Kidney (tissue), 13 donors: ENCODE measurements at regions not wholly inside any gene's neighbourhood (a gene's known extent, or its start where the extent isn't known, plus 50 kb on each side); places are given as distances from the start of the nearest gene placed in this dataset.

ENCODE experiments used
- DNase-seq, 5 donors: peaks; one replicate each; pipeline ENCODE4 v3.0.0-alpha.2; 2013 to 2020
- FAIRE-seq: peaks from 2 replicates; lab custom pipeline; 2012; peaks lifted over from hg19 to GRCh38; lab: Jason Lieb, UNC
- H3K27ac ChIP-seq, 2 donors: one replicate each; pipeline ENCODE4 v1.7.0; 2013; ENCODE audit warnings: low read depth in 2 of 2, low read length in 2 of 2, inconsistent platforms in 1 of 2
- H3K27me3 ChIP-seq: one replicate; pipeline ENCODE4 v1.7.1; 2013; ENCODE audit warnings: low read length, inconsistent platforms; ENCODE audit not compliant: control insufficient read depth, insufficient read depth
- H3K36me3 ChIP-seq, 3 donors: one replicate each; pipeline versions ENCODE4 v1.7.0 to v1.7.1; 2013; ENCODE audit warnings: low read length in 3 of 3, control low read depth in 1 of 3, inconsistent platforms in 1 of 3; ENCODE audit not compliant: insufficient read depth in 3 of 3, control insufficient read depth in 2 of 3
- H3K4me1 ChIP-seq, 3 donors: one replicate each; pipeline versions ENCODE4 v1.7.0 to v1.7.1; 2013; ENCODE audit warnings: low read length in 3 of 3, inconsistent platforms in 1 of 3, low read depth in 1 of 3; ENCODE audit not compliant: control insufficient read depth in 2 of 3, insufficient read depth in 2 of 3
- H3K4me3 ChIP-seq, 3 donors: one replicate each; pipeline versions ENCODE4 v1.7.0 to v1.8.1; 2013; ENCODE audit warnings: low read length in 3 of 3, control low read depth in 1 of 3, inconsistent platforms in 1 of 3
- H3K9ac ChIP-seq, 3 donors: one replicate each; pipeline versions ENCODE4 v1.7.0 to v1.7.1; 2013; ENCODE audit warnings: low read length in 3 of 3, control low read depth in 1 of 3, inconsistent platforms in 1 of 3
- H3K9me3 ChIP-seq, 3 donors: one replicate each; pipeline versions ENCODE4 v1.7.0 to v1.7.1; 2013; ENCODE audit warnings: low read length in 3 of 3, control low read depth in 1 of 3, inconsistent platforms in 1 of 3; ENCODE audit not compliant: control insufficient read depth in 2 of 3, insufficient read depth in 1 of 3
- CTCF ChIP-seq: IDR thresholded peaks from 3 replicates; pipeline ENCODE4 v1.5.1; 2012; ENCODE audit warnings: mild to moderate bottlenecking, moderate library complexity, borderline replicate concordance; ENCODE audit not compliant: insufficient read depth; ENCODE audit errors: extremely low read depth
- intact Hi-C: fragments of 100-400 bp; cut with DNase I; formaldehyde crosslinking; loops from one replicate; pipeline ENCODE4 v1.11.1; 2022
- donor health status: control.
- donor health status: control.
- donor health status: control.
- donor health status: control.
- donor health status: control.
- donor health status: DM: yes; HTN: yes; CAD: no.
- donor health status: Normal renal cell carcinoma (clear cell type).

- no peak overlapping the region for H3K9ac ChIP-seq
- H3K9me3 ChIP-seq = no peaks in the 10 kb centered on the region
- H3K36me3 ChIP-seq = no peaks in the 10 kb centered on the region
- H3K27ac ChIP-seq = no peak overlapping the region
- no peak overlapping the region for H3K4me3 ChIP-seq
- FAIRE-seq (no peak), DNase-seq (no peak)
- no peaks in the 10 kb centered on the region for H3K4me1 ChIP-seq
- no peaks in the 10 kb centered on the region for H3K27me3 ChIP-seq
- TF ChIP-seq CTCF = no peak
- intact Hi-C loops = no loop called here
Measured at GRCh38 chr15:29208836-29209235, 60.8 kb downstream of the NSMCE3 start.

- no peaks in the 10 kb centered on the region for H3K27me3 ChIP-seq
- no peak for TF ChIP-seq CTCF
- FAIRE-seq = no peak
- no peak overlapping the region for H3K27ac ChIP-seq
- H3K36me3 ChIP-seq = no peaks in the 10 kb centered on the region
- no peak overlapping the region for H3K9ac ChIP-seq
- H3K4me3 ChIP-seq = no peak overlapping the region
- intact Hi-C loops = no loop called here
- H3K9me3 ChIP-seq = no peaks in the 10 kb centered on the region
- DNase-seq = peak in 4 of 5 donors; percentile 68 to 90 (median 82)
- no peaks in the 10 kb centered on the region for H3K4me1 ChIP-seq
Measured at GRCh38 chr15:29208352-29208751, 61.3 kb downstream of the NSMCE3 start.

- Histone ChIP-seq H3K9ac (no peak overlapping the region), H3K36me3 (no peaks in the 10 kb centered on the region), H3K4me3 (no peak overlapping the region), H3K27me3 (no peaks in the 10 kb centered on the region), H3K27ac (no peak overlapping the region), H3K4me1 (no peaks in the 10 kb centered on the region), H3K9me3 (no peaks in the 10 kb centered on the region)
- TF ChIP-seq CTCF = no peak
- FAIRE-seq (no peak), DNase-seq (no peak)
- intact Hi-C loops = no loop called here
Measured at GRCh38 chr15:29207758-29208108, 61.9 kb downstream of the NSMCE3 start.

- Histone ChIP-seq H3K27me3 (no peaks in the 10 kb centered on the region), H3K9ac (no peak overlapping the region), H3K36me3 (no peaks in the 10 kb centered on the region), H3K27ac (no peak overlapping the region), H3K4me3 (no peak overlapping the region), H3K9me3 (no peaks in the 10 kb centered on the region), H3K4me1 (no peaks in the 10 kb centered on the region)
- intact Hi-C loops = no loop called here
- TF ChIP-seq CTCF = no peak
- FAIRE-seq (no peak), DNase-seq (no peak)
Measured at GRCh38 chr15:29207027-29207757, 62.4 kb downstream of the NSMCE3 start.
